Activated naive CD8-positive, alpha-beta T cell treated with anti-CD3 and anti-CD28 coated beads, Interleukin-2, amount 10 ng/mL, durations not matched to agents 7 days and 5 days (primary cell): ENCODE measurements at regions not wholly inside any gene's neighbourhood (a gene's known extent, or its start where the extent isn't known, plus 50 kb on each side); places are given as distances from the start of the nearest gene placed in this dataset.

Experiments
- ATAC-seq: fragments of 150-1000 bp; cut with Tn5 transposase; one replicate; pipeline ENCODE4 v1.10.0; 2021; ENCODE audit warnings: low read depth, moderate library complexity
- POLR2A ChIA-PET: fragments of 350-600 bp; sonication (Branson Sonifier 250); formaldehyde crosslinking; loops from one replicate; lab custom pipeline; 2021; ENCODE audit warnings: antibody characterized with exemption; lab: Charles Lee
- DNase-seq: peaks from one replicate; pipeline ENCODE4 v3.0.0; 2021
- H3K27ac Mint-ChIP-seq: one replicate; pipeline ENCODE4 v1.8.0; 2022; ENCODE audit warnings: mild to moderate bottlenecking, mixed read lengths
- H3K27me3 Mint-ChIP-seq: one replicate; pipeline ENCODE4 v1.8.0; 2022; ENCODE audit warnings: mild to moderate bottlenecking, moderate library complexity, mixed read lengths
- H3K36me3 Mint-ChIP-seq: one replicate; pipeline ENCODE4 v1.8.0; 2021; ENCODE audit warnings: mild to moderate bottlenecking, mixed read lengths
- H3K4me1 Mint-ChIP-seq: one replicate; pipeline ENCODE4 v1.8.0; 2021; ENCODE audit warnings: mixed read lengths
- H3K4me3 Mint-ChIP-seq: one replicate; pipeline ENCODE4 v1.8.0; 2022; ENCODE audit warnings: mild to moderate bottlenecking, moderate library complexity, mixed read lengths
- H3K9me3 Mint-ChIP-seq: one replicate; pipeline ENCODE4 v1.8.0; 2021; ENCODE audit warnings: mixed read lengths

DNA sequence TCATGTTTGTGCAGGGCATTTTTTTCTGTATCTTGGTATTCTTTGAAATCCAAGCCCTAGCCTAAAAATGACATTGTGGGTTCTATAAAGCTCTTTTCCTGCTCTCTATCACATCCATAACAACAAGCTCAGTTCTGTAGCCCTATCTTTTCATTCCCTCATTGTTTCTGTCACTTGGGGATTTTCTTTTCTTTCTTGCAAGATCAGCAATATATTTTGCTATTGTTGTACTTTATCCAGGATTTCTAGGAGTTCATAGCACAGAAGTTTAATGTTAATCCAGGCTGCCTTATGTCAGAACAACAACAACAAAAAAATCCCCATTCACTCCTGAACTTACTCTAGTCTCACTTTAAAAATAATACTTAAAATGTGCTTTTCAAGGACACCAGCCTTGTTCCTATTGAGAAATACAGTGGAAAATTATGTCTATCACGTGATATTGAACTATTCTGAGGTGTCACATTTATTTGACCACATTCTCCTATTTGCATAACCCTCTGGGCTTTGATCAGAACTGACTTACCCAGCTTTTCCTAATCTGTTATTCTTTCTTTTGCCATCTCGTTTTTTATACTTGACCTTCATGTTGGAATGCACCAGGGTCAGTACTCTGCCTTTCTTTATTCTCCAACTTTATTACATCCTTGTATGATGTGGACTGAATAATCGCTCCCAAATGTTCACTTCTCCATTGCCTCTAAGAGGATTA is 112.8 kb downstream of the MAGEB5 start:
- no peak overlapping the region for H3K4me3 Mint-ChIP-seq

GRCh38 chrX:26309262-26309661 is 93.3 kb downstream of the MAGEB5 start:
- H3K27me3 Mint-ChIP-seq: no peaks in the 10 kb centered on the region

More for the DNA sequence above, 112.8 kb downstream of the MAGEB5 start:
- Mint-ChIP-seq H3K27ac (no peak overlapping the region), H3K4me1 (no peaks in the 10 kb centered on the region), H3K9me3 (no peaks in the 10 kb centered on the region), H3K36me3 (no peaks in the 10 kb centered on the region), H3K27me3 (no peaks in the 10 kb centered on the region)
- ATAC-seq (no peak), DNase-seq (no peak)
- POLR2A ChIA-PET: no interaction called here

DNA sequence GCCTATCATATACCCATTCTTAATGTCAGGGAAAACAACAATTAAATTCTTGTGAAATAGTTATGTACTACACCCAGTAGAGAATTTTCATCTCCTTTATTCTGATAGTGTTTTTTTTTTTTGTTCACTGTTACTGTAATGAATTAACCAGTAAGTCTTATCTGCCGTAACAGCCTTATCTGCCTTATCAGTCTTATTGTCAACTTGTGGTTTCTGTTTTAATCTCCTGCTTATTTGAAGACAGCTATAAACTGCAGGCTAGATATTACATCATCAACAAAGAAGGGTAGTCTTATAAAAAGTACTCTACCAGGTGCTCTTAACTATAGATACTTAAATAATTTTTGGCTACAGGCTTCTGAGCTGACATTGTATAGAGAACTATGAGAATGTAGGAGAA is 79.5 kb downstream of the MAGEB5 start:
- no peaks in the 10 kb centered on the region for H3K9me3 Mint-ChIP-seq
- no peaks in the 10 kb centered on the region for H3K4me1 Mint-ChIP-seq
- ATAC-seq (no peak), DNase-seq (no peak)
- no peaks in the 10 kb centered on the region for H3K27me3 Mint-ChIP-seq
- H3K27ac Mint-ChIP-seq: no peak overlapping the region
- H3K4me3 Mint-ChIP-seq: no peak overlapping the region
- POLR2A ChIA-PET: no interaction called here
- no peaks in the 10 kb centered on the region for H3K36me3 Mint-ChIP-seq

More at GRCh38 chrX:26309262-26309661, 93.3 kb downstream of the MAGEB5 start:
- no peak for DNase-seq
- no peak for ATAC-seq
- Mint-ChIP-seq H3K9me3 (no peaks in the 10 kb centered on the region), H3K4me1 (no peaks in the 10 kb centered on the region), H3K27ac (no peak overlapping the region), H3K36me3 (no peaks in the 10 kb centered on the region), H3K4me3 (no peak overlapping the region)
- POLR2A ChIA-PET: no interaction called here

GRCh38 chrX:26286836-26287235 is 70.9 kb downstream of the MAGEB5 start:
- no peak overlapping the region for H3K4me3 Mint-ChIP-seq
- no peaks in the 10 kb centered on the region for H3K27me3 Mint-ChIP-seq
- H3K36me3 Mint-ChIP-seq: no peaks in the 10 kb centered on the region
- no peaks in the 10 kb centered on the region for H3K9me3 Mint-ChIP-seq
- ATAC-seq (no peak), DNase-seq (no peak)
- POLR2A ChIA-PET: no interaction called here
- no peaks in the 10 kb centered on the region for H3K4me1 Mint-ChIP-seq
- H3K27ac Mint-ChIP-seq: no peak overlapping the region
